ENCODE measurements at regions not wholly inside any gene's neighbourhood (a gene's known extent, or its start where the extent isn't known, plus 50 kb on each side); places are given as distances from the start of the nearest gene placed in this dataset.

GRCh38 chr7:35384761-35385700 is 131.1 kb upstream of the TBX20 start:
- H3K9me3 ChIP-seq (replicated peaks; ENCODE audit: control insufficient read depth, insufficient read depth, low read length) = no peaks in the 10 kb centered on the region
- WGBS (ENCODE audit: insufficient coverage, insufficient replicate concordance, low lambda C conversion rate, missing lambda C conversion rate) = 51% methylated on average over 10 of the region's 10 CpGs
- no peak overlapping the region for H2AFZ ChIP-seq (ENCODE audit: control insufficient read depth, low read depth, low read length)
- H3K27me3 ChIP-seq (replicated peaks in 1 of 2; ENCODE audit: control insufficient read depth in 2 of 2, insufficient read depth in 2 of 2, low read length in 1 of 2) = peaks cover 0 to under 1% of the 10 kb centered on the region in 2 experiments; a peak in 1 of 4 replicates
- SMC1A ChIA-PET (ENCODE audit: uncharacterized antibody, unreplicated experiment) = interaction anchor here (0.6 kb wide), 1 partner anchor 721 kb away, joined by 3 read pairs; no protein-coding TSS in a partner anchor
- no peak for ATAC-seq
- FAIRE-seq = no peak
- in situ Hi-C loops (cut with MboI) = no loop called here
- RAD21 ChIA-PET (ENCODE audit: unreplicated experiment) = no interaction called here
- CTCF ChIA-PET = no interaction called here
- H3K4me3 ChIP-seq = no peak overlapping the region
- DNase-seq (ENCODE audit: low read depth, low spot score) = no peak
- H3K79me2 ChIP-seq (ENCODE audit: control insufficient read depth, insufficient read depth, low read length) = no peaks in the 10 kb centered on the region
- intact Hi-C loops (cut with micrococcal nuclease; ENCODE audit: unreplicated experiment) = no loop called here
- no peaks in the 10 kb centered on the region for H3K4me1 ChIP-seq (ENCODE audit: control insufficient read depth, insufficient read depth, low read length)
- POLR2A ChIA-PET = no interaction called here
- H3K36me3 ChIP-seq (ENCODE audit: control insufficient read depth in 2 of 2, insufficient read depth in 2 of 2, low read length in 1 of 2) = no peaks in the 10 kb centered on the region
- BruUV-seq (replicated peaks) = no TSS peak
- no peak overlapping the region for H3K9ac ChIP-seq (ENCODE audit: control insufficient read depth, insufficient read depth, low read length)
- H4K20me1 ChIP-seq (ENCODE audit: control insufficient read depth, insufficient read depth) = no peaks in the 10 kb centered on the region
- no peak for TF ChIP-seq ZNF274 (IDR thresholded peaks at IDR 0.05; ENCODE audit: insufficient read depth, insufficient read length)
- no peak for TF ChIP-seq CHD4 (IDR thresholded peaks at IDR 0.05)
- TF ChIP-seq BRCA1 (IDR thresholded peaks at IDR 0.05; ENCODE audit: low read depth, low read length) = no peak
- TF ChIP-seq MYC (IDR thresholded peaks at IDR 0.05; ENCODE audit: insufficient read depth, insufficient read length, insufficient replicate concordance, low read length, severe bottlenecking) = no peak
- TF ChIP-seq STAT3 (IDR thresholded peaks at IDR 0.05; ENCODE audit: low read depth, low read length) = no peak
- no peak for TF ChIP-seq NFXL1 (IDR thresholded peaks at IDR 0.05; ENCODE audit: borderline replicate concordance)
- TF ChIP-seq CEBPB (IDR thresholded peaks at IDR 0.05; ENCODE audit: borderline replicate concordance in 1 of 2, low read depth in 2 of 2, low read length in 2 of 2) = no peak
- no peak overlapping the region for H3K27ac ChIP-seq (ENCODE audit: control insufficient read depth, insufficient read depth)
- H3K4me2 ChIP-seq (ENCODE audit: control insufficient read depth, insufficient read depth) = no peak overlapping the region

Measured in GM12878 (cell line).